Stimulated activated CD4-positive, alpha-beta T cell treated with anti-CD3 and anti-CD28 coated beads, Interleukin-4, amount 100 ng/mL, for 48 hours (primary cell): ENCODE measurements at regions not wholly inside any gene's neighbourhood (a gene's known extent, or its start where the extent isn't known, plus 50 kb on each side); places are given as distances from the start of the nearest gene placed in this dataset.
"Not testable (repeated sequence)": the region's sequence is repeated elsewhere in the genome, so short reads cannot be mapped to it uniquely, and the experiment has no call there.

Experiments used
- DNase-seq, 2 donors: peaks; one replicate each; pipeline ENCODE4 v3.0.0-alpha.2; 2020; ENCODE audit warnings: low read depth in 2 of 2

- no peak for DNase-seq
These were observed 65.4 kb upstream of the ANKRD55 start for GRCh38 chr5:56298336-56299090.

- DNase-seq = no peak
These were observed 64.7 kb upstream of the ANKRD55 start for GRCh38 chr5:56297851-56298250.

GRCh38 chr5:56295311-56295710 is 62.2 kb upstream of the ANKRD55 start:
- not testable (repeated sequence) for DNase-seq

- DNase-seq = no peak
These were observed 61.2 kb upstream of the ANKRD55 start for GRCh38 chr5:56294354-56294753.

- DNase-seq = not testable (repeated sequence)
These were observed 59.7 kb upstream of the ANKRD55 start for GRCh38 chr5:56292874-56293273.

- no peak for DNase-seq
These were observed 58.7 kb upstream of the ANKRD55 start for GRCh38 chr5:56291661-56292374.

GRCh38 chr5:56291079-56291643 is 58.0 kb upstream of the ANKRD55 start:
- DNase-seq = no peak

GRCh38 chr5:56290378-56291078 is 57.4 kb upstream of the ANKRD55 start:
- DNase-seq = no peak

GRCh38 chr5:56289602-56289987 is 56.5 kb upstream of the ANKRD55 start:
- no peak for DNase-seq

GRCh38 chr5:56288873-56289601 is 55.9 kb upstream of the ANKRD55 start:
- DNase-seq = no peak

- DNase-seq = no peak
These were observed 53.1 kb upstream of the ANKRD55 start for GRCh38 chr5:56286015-56286884.

- no peak for DNase-seq
These were observed 49.8 kb upstream of the ANKRD55 start for GRCh38 chr5:56282951-56283350.
